NCI-H748 treated with DMSO at 0.1 percent for 48 hours (cell line): ENCODE measurements at regions not wholly inside any gene's neighbourhood (a gene's known extent, or its start where the extent isn't known, plus 50 kb on each side); places are given as distances from the start of the nearest gene placed in this dataset.

Experiments
- DNase-seq: peaks from one replicate; lab custom pipeline; 2025; lab: John Stamatoyannopoulos, UW

DNA sequence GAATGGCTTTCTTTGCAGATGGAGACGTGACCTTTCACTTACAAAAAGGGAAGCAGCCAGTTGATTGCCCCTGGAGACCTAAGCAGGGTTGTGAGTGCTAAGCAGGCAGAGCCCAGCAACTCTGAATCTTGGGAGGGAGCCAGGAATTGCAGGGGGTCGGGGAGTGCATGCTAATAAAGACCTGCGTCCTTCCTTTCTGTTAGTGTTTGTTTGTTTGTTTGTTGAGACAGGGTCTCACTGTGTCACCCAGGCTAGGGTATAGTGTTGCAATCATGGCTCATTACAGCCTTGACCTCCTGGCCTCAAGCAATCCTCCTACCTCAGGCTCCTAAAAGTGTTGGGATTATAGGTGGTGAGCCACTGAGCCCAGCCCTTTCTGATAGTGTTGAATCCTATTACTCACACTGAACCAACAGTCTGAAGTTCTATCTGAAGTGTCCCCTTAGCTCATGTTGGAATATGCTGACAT lies 137.4 kb downstream of the CEP135 start:
- DNase-seq, result peak; percentile 2

- DNase-seq, result no peak
Observed at GRCh38 chr4:56085275-56085674, 136.5 kb downstream of the CEP135 start.

- DNase-seq, result no peak
Observed at GRCh38 chr4:56084851-56085250, 136.1 kb downstream of the CEP135 start.
